SK-N-SH (cell line): ENCODE measurements at regions not wholly inside any gene's neighbourhood (a gene's known extent, or its start where the extent isn't known, plus 50 kb on each side); places are given as distances from the start of the nearest gene placed in this dataset.

Experiments used
- CTCF ChIA-PET: fragments of 300-600, 350-600 bp; formaldehyde crosslinking; extraction: SDS; loops from one replicate; lab custom pipeline; 2021; lab: Yijun Ruan, JAX
- POLR2A ChIA-PET: fragments of 350-600 bp; sonication (Branson Sonifier 250); formaldehyde crosslinking; extraction: SDS; loops from one replicate; lab custom pipeline; 2020; ENCODE audit warnings: antibody characterized with exemption, inconsistent platforms; lab: Yijun Ruan, JAX
- DNase-seq: peaks from one replicate; pipeline ENCODE4 v3.0.0; 2012
- H2AFZ ChIP-seq: fragments of 200-600 bp; sonication (generic); 2 replicates; pipeline ENCODE4 v1.8.1; 2016; ENCODE audit warnings: antibody characterized with exemption, mild to moderate bottlenecking, low read depth
- H3F3A ChIP-seq: fragments of 200-600 bp; sonication (generic); replicated peaks from 2 replicates; pipeline ENCODE3; 2016; ENCODE audit warnings: antibody characterized with exemption, mild to moderate bottlenecking; ENCODE audit not compliant: insufficient read depth
- H3K27ac ChIP-seq, 2 experiments: fragments of 200-500 bp in 1 of 2; fragments of 200-600 bp in 1 of 2; sonication (Bioruptor generic) in 1 of 2; sonication (generic), shearing (Covaris generic) in 1 of 2; 2 replicates each; pipeline versions ENCODE4 v1.5.1 to v1.6.1; 2014 to 2016; ENCODE audit warnings: low read depth in 2 of 2, inconsistent platforms in 1 of 2, low read length in 1 of 2, mild to moderate bottlenecking in 1 of 2, mixed read lengths in 1 of 2
- H3K27me3 ChIP-seq: fragments of 200-600 bp; sonication (generic), shearing (Covaris generic); 2 replicates; pipeline ENCODE4 v1.6.1; 2016; ENCODE audit warnings: mixed run types; ENCODE audit not compliant: insufficient read depth
- H3K36me3 ChIP-seq, 2 experiments: fragments of 200-500 bp in 1 of 2; fragments of 200-600 bp in 1 of 2; sonication (Bioruptor generic) in 1 of 2; sonication (generic) in 1 of 2; replicated peaks in 1 of 2; 2 replicates each; pipeline versions ENCODE3 to v1.5.1; 2014 to 2016; ENCODE audit warnings: low read length in 1 of 2, mild to moderate bottlenecking in 1 of 2; ENCODE audit not compliant: insufficient read depth in 2 of 2, control insufficient read depth in 1 of 2
- H3K4me1 ChIP-seq, 2 experiments: fragments of 200-500 bp in 1 of 2; fragments of 200-600 bp in 1 of 2; sonication (Bioruptor generic) in 1 of 2; sonication (generic), shearing (Covaris generic) in 1 of 2; 2 replicates each; pipeline versions ENCODE4 v1.5.1 to v1.6.1; 2014 to 2016; ENCODE audit warnings: low read depth in 1 of 2, low read length in 1 of 2, mixed run types in 1 of 2; ENCODE audit not compliant: insufficient read depth in 2 of 2, control insufficient read depth in 1 of 2
- H3K4me2 ChIP-seq: fragments of 200-600 bp; sonication (generic), shearing (Covaris generic); 2 replicates; pipeline ENCODE4 v1.6.1; 2017; ENCODE audit warnings: mixed run types
- H3K4me3 ChIP-seq, 2 experiments: fragments of 200-500 bp in 1 of 2; fragments of 200-600 bp in 1 of 2; sonication (Bioruptor generic) in 1 of 2; sonication (generic), shearing (Covaris generic) in 1 of 2; 2 replicates each; pipeline versions ENCODE4 v1.5.1 to v1.8.1; 2014 to 2016; ENCODE audit warnings: low read depth in 2 of 2, inconsistent platforms in 1 of 2, low read length in 1 of 2, mild to moderate bottlenecking in 1 of 2, mixed read lengths in 1 of 2, moderate library complexity in 1 of 2
- H3K79me2 ChIP-seq: fragments of 200-600 bp; sonication (generic); 2 replicates; pipeline ENCODE4 v1.8.1; 2017; ENCODE audit warnings: mild to moderate bottlenecking; ENCODE audit not compliant: insufficient read depth
- H3K9ac ChIP-seq: fragments of 200-600 bp; sonication (generic); 2 replicates; pipeline ENCODE4 v1.6.1; 2017; ENCODE audit warnings: mixed run types
- H3K9me2 ChIP-seq: fragments of 200-600 bp; sonication (generic); 2 replicates; pipeline ENCODE4 v1.6.1; 2017; ENCODE audit warnings: mixed run types
- H3K9me3 ChIP-seq: fragments of 200-600 bp; sonication (generic); 2 replicates; pipeline ENCODE4 v1.6.1; 2017; ENCODE audit warnings: mixed run types, mild to moderate bottlenecking, moderate library complexity
- H4K20me1 ChIP-seq: fragments of 200-600 bp; sonication (generic); 2 replicates; pipeline ENCODE4 v1.6.1; 2017; ENCODE audit warnings: mild to moderate bottlenecking, mixed run types; ENCODE audit not compliant: insufficient read depth
- CTCF ChIP-seq: fragments of 200-600 bp; sonication (generic); IDR thresholded peaks from 2 replicates; pipeline ENCODE4 v1.6.1; 2017; ENCODE audit warnings: antibody characterized with exemption, mild to moderate bottlenecking, moderate library complexity
- RAD21 ChIP-seq: IDR thresholded peaks from 2 replicates; pipeline ENCODE4 v1.6.1; 2012; ENCODE audit warnings: mild to moderate bottlenecking, low read length
- RCOR1 ChIP-seq: fragments of 150-350 bp; IDR thresholded peaks from 2 replicates; pipeline ENCODE4 v1.6.1; 2017; ENCODE audit warnings: antibody characterized with exemption, low read length
- REST ChIP-seq: IDR thresholded peaks from 2 replicates; pipeline ENCODE4 v1.6.1; 2012; ENCODE audit warnings: mild to moderate bottlenecking, low read depth, low read length, moderate library complexity
- ZBTB33 ChIP-seq: IDR thresholded peaks from 2 replicates; pipeline ENCODE4 v1.4.0; 2012; ENCODE audit warnings: low read depth, borderline replicate concordance
- WGBS: methylation state at CpG from one replicate; pipeline ENCODE4 v1.1.6; 2017; ENCODE audit warnings: low lambda C conversion rate; 5-methylcytosine and 5-hydroxymethylcytosine counted together

- 7% methylated on average over 4 of the region's 4 CpGs for WGBS
- H3K4me2 ChIP-seq = no peak overlapping the region
- TF ChIP-seq ZBTB33 (no peak), RCOR1 (no peak)
- no peaks in the 10 kb centered on the region for H3F3A ChIP-seq
- ChIA-PET POLR2A (no interaction called here), CTCF (no interaction called here)
- no peak overlapping the region for H3K4me3 ChIP-seq
- H3K27ac ChIP-seq = no peak overlapping the region
- no peaks in the 10 kb centered on the region for H3K79me2 ChIP-seq
- no peaks in the 10 kb centered on the region for H3K9me3 ChIP-seq
- H3K9ac ChIP-seq = no peak overlapping the region
- H3K36me3 ChIP-seq = no peaks in the 10 kb centered on the region
- no peaks in the 10 kb centered on the region for H3K9me2 ChIP-seq
- no peaks in the 10 kb centered on the region for H3K4me1 ChIP-seq
- no peak for DNase-seq
- H3K27me3 ChIP-seq = no peaks in the 10 kb centered on the region; the same call in 1 of the 2 replicates
- no peak overlapping the region for H2AFZ ChIP-seq
- no peaks in the 10 kb centered on the region for H4K20me1 ChIP-seq
Measured at GRCh38 chr11:87861030-87861429, 314.2 kb downstream of the RAB38 start.

DNA sequence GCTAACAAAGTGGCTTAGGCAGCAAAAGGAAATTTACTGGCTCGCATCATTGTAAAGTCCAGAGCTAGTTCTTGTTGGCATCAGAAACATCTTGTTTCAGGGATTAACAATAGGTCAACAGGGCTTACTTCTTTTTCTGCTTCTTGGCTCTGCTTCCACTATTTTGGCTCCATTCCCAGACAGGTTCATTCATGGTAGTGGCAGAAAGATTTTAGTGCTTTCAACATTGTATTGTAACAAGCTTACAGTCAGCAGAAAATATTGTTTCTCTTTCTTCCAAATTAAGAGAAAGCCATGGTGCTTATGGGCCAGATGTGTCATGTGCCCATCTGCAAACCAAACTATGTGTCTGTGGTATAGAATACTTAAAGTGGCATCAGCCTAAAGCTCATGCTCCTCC lies 315.6 kb downstream of the RAB38 start:
- Histone ChIP-seq H3K36me3 (no peaks in the 10 kb centered on the region), H3K9me2 (no peaks in the 10 kb centered on the region), H2AFZ (no peak overlapping the region), H4K20me1 (no peaks in the 10 kb centered on the region), H3K4me1 (no peaks in the 10 kb centered on the region), H3K27me3 (no peaks in the 10 kb centered on the region; the same call in 1 of the 2 replicates), H3F3A (no peaks in the 10 kb centered on the region), H3K4me2 (no peak overlapping the region), H3K27ac (no peak overlapping the region), H3K9me3 (no peaks in the 10 kb centered on the region), H3K79me2 (no peaks in the 10 kb centered on the region), H3K9ac (no peak overlapping the region), H3K4me3 (no peak overlapping the region)
- no peak for DNase-seq
- POLR2A ChIA-PET = no interaction called here
- WGBS = 43% methylated on average over 1 of the region's 1 CpG
- TF ChIP-seq ZBTB33 = no peak
- TF ChIP-seq REST = no peak
- TF ChIP-seq CTCF = no peak
- no peak for TF ChIP-seq RAD21
- CTCF ChIA-PET = no interaction called here
